Neural cell (in vitro differentiated cells): ENCODE measurements at regions not wholly inside any gene's neighbourhood (a gene's known extent, or its start where the extent isn't known, plus 50 kb on each side); places are given as distances from the start of the nearest gene placed in this dataset.

ENCODE experiments used
- H2AFZ ChIP-seq: fragments of 200-600, 300-800 bp; sonication (generic), shearing (Covaris generic); 2 replicates; pipeline ENCODE4 v1.6.0; 2014; ENCODE audit warnings: low read depth, mild to moderate bottlenecking, antibody characterized with exemption, low read length, moderate library complexity
- H3F3A ChIP-seq: fragments of 200-600 bp; shearing (Covaris generic); 2 replicates; pipeline ENCODE4 v1.6.1; 2016; ENCODE audit warnings: mild to moderate bottlenecking, moderate library complexity, mixed read lengths, antibody characterized with exemption, low read length; ENCODE audit not compliant: insufficient read depth, poor library complexity, severe bottlenecking
- H3K27ac ChIP-seq: fragments of 200-600, 300-800 bp; sonication (generic), shearing (Covaris generic); 2 replicates; pipeline ENCODE4 v1.5.1; 2014; ENCODE audit warnings: mild to moderate bottlenecking, low read length, moderate library complexity
- H3K27me3 ChIP-seq: fragments of 300-800, 200-600 bp; sonication (generic), shearing (Covaris generic); 2 replicates; pipeline ENCODE4 v1.6.0; 2014; ENCODE audit warnings: mild to moderate bottlenecking, low read depth, low read length, moderate library complexity; ENCODE audit not compliant: insufficient read depth
- H3K36me3 ChIP-seq: fragments of 300-800, 200-600 bp; sonication (generic), shearing (Covaris generic); 2 replicates; pipeline ENCODE4 v1.5.1; 2014; ENCODE audit warnings: mild to moderate bottlenecking, antibody characterized with exemption, low read length, moderate library complexity; ENCODE audit not compliant: insufficient read depth
- H3K4me2 ChIP-seq: fragments of 300-800, 200-600 bp; sonication (generic), shearing (Covaris generic); 2 replicates; pipeline ENCODE4 v1.6.0; 2014; ENCODE audit warnings: mild to moderate bottlenecking, low read length
- H3K4me3 ChIP-seq: fragments of 300-800, 200-600 bp; sonication (generic), shearing (Covaris generic); 2 replicates; pipeline ENCODE4 v1.5.1; 2014; ENCODE audit warnings: mild to moderate bottlenecking, low read length, moderate library complexity
- H3K79me2 ChIP-seq: fragments of 200-600 bp; shearing (Covaris generic); replicated peaks from 2 replicates; pipeline ENCODE4 v1.6.0; 2014; ENCODE audit warnings: mild to moderate bottlenecking, low read length, moderate library complexity; ENCODE audit not compliant: insufficient read depth
- H3K9ac ChIP-seq: fragments of 300-800, 200-600 bp; sonication (generic), shearing (Covaris generic); 2 replicates; pipeline ENCODE4 v1.6.1; 2016; ENCODE audit warnings: mild to moderate bottlenecking, low read length, mixed read lengths
- H3K9me2 ChIP-seq: fragments of 200-600 bp; shearing (Covaris generic); 2 replicates; pipeline ENCODE4 v1.6.1; 2016; ENCODE audit warnings: mild to moderate bottlenecking, low read length, mixed read lengths; ENCODE audit not compliant: insufficient read depth
- H3K9me3 ChIP-seq: fragments of 200-600, 300-800 bp; sonication (generic), shearing (Covaris generic); 2 replicates; pipeline ENCODE4 v1.6.1; 2016; ENCODE audit warnings: mild to moderate bottlenecking, mixed run types, low read length, moderate library complexity, mixed read lengths
- H4K20me1 ChIP-seq: fragments of 200-600 bp; shearing (Covaris generic); 2 replicates; pipeline ENCODE4 v1.6.1; 2016; ENCODE audit warnings: mild to moderate bottlenecking, mixed run types; ENCODE audit not compliant: insufficient read depth
- EP300 ChIP-seq: fragments of 450-650 bp; conservative IDR thresholded peaks from 2 replicates; pipeline ENCODE4 v1.6.1; 2014; ENCODE audit warnings: antibody characterized with exemption, mild to moderate bottlenecking, moderate library complexity; ENCODE audit not compliant: poor library complexity, severe bottlenecking
- EZH2 ChIP-seq: fragments of 200-600, 300-800 bp; shearing (Covaris generic), sonication (generic); IDR thresholded peaks from 2 replicates; pipeline ENCODE4 v1.6.1; 2014; ENCODE audit warnings: antibody characterized with exemption, low read length, borderline replicate concordance, mild to moderate bottlenecking; ENCODE audit not compliant: insufficient read depth, poor library complexity, severe bottlenecking
- MXI1 ChIP-seq: fragments of 450-650 bp; conservative IDR thresholded peaks from 2 replicates; pipeline ENCODE4 v1.6.1; 2014; ENCODE audit warnings: antibody characterized with exemption, mild to moderate bottlenecking; ENCODE audit not compliant: poor library complexity, severe bottlenecking
- POLR2AphosphoS5 ChIP-seq: IDR thresholded peaks from 2 replicates; pipeline ENCODE4 v1.6.1; 2012
- RAD21 ChIP-seq: fragments of 450-650 bp; conservative IDR thresholded peaks from 2 replicates; pipeline ENCODE4 v1.6.1; 2014; ENCODE audit warnings: antibody characterized with exemption, mild to moderate bottlenecking, moderate library complexity
- SMC3 ChIP-seq: fragments of 450-650 bp; conservative IDR thresholded peaks from 2 replicates; pipeline ENCODE4 v1.6.1; 2014; ENCODE audit warnings: antibody characterized with exemption, mild to moderate bottlenecking, moderate library complexity; ENCODE audit not compliant: poor library complexity
- TAF1 ChIP-seq: IDR thresholded peaks from 2 replicates; pipeline ENCODE4 v1.6.1; 2012; ENCODE audit warnings: low read depth
- TF ChIP-seq, protein P1 (sequence below): IDR thresholded peaks from 2 replicates; pipeline ENCODE4 v1.6.1; 2012; ENCODE audit warnings: borderline replicate concordance
- TF ChIP-seq, protein P2 (sequence below): fragments of 450-650 bp; IDR thresholded peaks from 2 replicates; pipeline ENCODE4 v1.5.1; 2014; ENCODE audit warnings: antibody characterized with exemption, mild to moderate bottlenecking, moderate library complexity; ENCODE audit not compliant: poor library complexity, severe bottlenecking

DNA sequence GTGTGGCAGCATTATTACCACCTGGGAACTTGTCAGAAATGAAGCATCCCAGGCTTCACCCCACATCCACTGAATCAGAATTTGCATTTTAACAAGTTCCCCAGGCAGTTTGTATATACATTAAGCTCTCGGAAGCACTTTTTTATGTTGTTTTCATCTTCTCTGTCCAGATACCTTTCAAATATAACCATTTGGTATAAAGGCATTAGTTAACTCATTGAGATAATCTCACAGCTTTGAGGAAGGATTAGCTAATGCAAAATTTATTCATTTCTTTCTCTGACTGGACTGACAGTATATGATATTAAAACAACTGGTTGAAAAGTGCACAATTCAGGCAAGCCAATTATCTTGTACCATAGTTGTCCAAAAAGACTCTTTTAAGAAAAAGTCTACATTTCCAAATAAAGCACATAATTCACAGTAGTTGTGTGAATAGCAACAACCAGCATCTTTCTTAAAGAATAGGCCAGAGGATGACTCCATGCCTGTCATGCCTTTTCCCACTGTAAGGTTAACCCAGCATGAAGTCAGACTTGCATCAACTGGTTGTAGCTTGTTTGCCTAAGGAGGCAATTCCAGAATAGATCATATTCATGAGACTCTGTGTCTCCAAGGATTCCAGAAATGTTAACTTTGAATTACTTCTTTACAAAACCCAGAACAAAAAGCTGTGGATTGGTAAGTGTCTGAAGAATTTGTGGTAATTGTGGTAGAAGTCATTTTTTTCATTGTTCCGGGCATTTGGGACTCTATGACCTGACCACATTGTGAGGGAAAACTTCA is 254.3 kb upstream of the SESN3 start:
- H3K9me2 ChIP-seq: no peaks in the 10 kb centered on the region
- H3K9me3 ChIP-seq: no peaks in the 10 kb centered on the region
- H3K36me3 ChIP-seq: no peaks in the 10 kb centered on the region
- H3K4me3 ChIP-seq: no peak overlapping the region
- H4K20me1 ChIP-seq: no peaks in the 10 kb centered on the region
- no peak overlapping the region for H3K27ac ChIP-seq
- H2AFZ ChIP-seq: no peak overlapping the region
- no peaks in the 10 kb centered on the region for H3K27me3 ChIP-seq
- H3K79me2 ChIP-seq: no peaks in the 10 kb centered on the region
- TF ChIP-seq RAD21 (no peak), EZH2 (no peak)
- no peak overlapping the region for H3K4me2 ChIP-seq
- H3F3A ChIP-seq: no peaks in the 10 kb centered on the region
- no peak overlapping the region for H3K9ac ChIP-seq

DNA sequence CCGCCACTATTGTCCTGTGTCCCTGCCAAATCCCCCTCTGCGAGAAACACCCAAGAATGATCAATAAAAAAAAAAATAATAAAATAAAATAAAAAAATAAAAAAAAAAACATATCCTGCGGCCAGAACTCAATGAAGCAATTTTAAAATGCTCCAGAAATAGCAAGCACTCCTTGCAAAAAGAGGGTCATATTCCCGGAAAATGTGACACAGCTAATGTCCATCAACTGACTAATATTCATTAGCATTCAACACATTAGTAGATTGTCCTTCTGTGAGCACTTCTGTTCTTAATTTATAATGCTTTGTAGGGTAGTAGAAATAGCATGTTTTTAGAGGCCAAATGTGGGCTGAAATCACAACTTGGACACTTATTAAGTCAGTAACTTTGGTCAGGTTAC is 252.3 kb upstream of the SESN3 start:
- TF ChIP-seq TAF1 (no peak), EP300 (no peak), POLR2AphosphoS5 (no peak), RAD21 (no peak), SMC3 (no peak), MXI1 (no peak), EZH2 (no peak)
- TF ChIP-seq, protein P1, sequence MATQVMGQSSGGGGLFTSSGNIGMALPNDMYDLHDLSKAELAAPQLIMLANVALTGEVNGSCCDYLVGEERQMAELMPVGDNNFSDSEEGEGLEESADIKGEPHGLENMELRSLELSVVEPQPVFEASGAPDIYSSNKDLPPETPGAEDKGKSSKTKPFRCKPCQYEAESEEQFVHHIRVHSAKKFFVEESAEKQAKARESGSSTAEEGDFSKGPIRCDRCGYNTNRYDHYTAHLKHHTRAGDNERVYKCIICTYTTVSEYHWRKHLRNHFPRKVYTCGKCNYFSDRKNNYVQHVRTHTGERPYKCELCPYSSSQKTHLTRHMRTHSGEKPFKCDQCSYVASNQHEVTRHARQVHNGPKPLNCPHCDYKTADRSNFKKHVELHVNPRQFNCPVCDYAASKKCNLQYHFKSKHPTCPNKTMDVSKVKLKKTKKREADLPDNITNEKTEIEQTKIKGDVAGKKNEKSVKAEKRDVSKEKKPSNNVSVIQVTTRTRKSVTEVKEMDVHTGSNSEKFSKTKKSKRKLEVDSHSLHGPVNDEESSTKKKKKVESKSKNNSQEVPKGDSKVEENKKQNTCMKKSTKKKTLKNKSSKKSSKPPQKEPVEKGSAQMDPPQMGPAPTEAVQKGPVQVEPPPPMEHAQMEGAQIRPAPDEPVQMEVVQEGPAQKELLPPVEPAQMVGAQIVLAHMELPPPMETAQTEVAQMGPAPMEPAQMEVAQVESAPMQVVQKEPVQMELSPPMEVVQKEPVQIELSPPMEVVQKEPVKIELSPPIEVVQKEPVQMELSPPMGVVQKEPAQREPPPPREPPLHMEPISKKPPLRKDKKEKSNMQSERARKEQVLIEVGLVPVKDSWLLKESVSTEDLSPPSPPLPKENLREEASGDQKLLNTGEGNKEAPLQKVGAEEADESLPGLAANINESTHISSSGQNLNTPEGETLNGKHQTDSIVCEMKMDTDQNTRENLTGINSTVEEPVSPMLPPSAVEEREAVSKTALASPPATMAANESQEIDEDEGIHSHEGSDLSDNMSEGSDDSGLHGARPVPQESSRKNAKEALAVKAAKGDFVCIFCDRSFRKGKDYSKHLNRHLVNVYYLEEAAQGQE: no peak
- TF ChIP-seq, protein P2, sequence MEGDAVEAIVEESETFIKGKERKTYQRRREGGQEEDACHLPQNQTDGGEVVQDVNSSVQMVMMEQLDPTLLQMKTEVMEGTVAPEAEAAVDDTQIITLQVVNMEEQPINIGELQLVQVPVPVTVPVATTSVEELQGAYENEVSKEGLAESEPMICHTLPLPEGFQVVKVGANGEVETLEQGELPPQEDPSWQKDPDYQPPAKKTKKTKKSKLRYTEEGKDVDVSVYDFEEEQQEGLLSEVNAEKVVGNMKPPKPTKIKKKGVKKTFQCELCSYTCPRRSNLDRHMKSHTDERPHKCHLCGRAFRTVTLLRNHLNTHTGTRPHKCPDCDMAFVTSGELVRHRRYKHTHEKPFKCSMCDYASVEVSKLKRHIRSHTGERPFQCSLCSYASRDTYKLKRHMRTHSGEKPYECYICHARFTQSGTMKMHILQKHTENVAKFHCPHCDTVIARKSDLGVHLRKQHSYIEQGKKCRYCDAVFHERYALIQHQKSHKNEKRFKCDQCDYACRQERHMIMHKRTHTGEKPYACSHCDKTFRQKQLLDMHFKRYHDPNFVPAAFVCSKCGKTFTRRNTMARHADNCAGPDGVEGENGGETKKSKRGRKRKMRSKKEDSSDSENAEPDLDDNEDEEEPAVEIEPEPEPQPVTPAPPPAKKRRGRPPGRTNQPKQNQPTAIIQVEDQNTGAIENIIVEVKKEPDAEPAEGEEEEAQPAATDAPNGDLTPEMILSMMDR: no peak
- Histone ChIP-seq H4K20me1 (no peaks in the 10 kb centered on the region), H3K27ac (no peak overlapping the region), H3K9me3 (no peaks in the 10 kb centered on the region), H3F3A (no peaks in the 10 kb centered on the region), H3K36me3 (no peaks in the 10 kb centered on the region), H3K27me3 (no peaks in the 10 kb centered on the region), H3K4me2 (no peak overlapping the region), H3K79me2 (no peaks in the 10 kb centered on the region), H3K9me2 (no peaks in the 10 kb centered on the region), H3K9ac (no peak overlapping the region), H2AFZ (no peak overlapping the region), H3K4me3 (no peak overlapping the region)
